RWPE1 (cell line): ENCODE measurements at regions not wholly inside any gene's neighbourhood (a gene's known extent, or its start where the extent isn't known, plus 50 kb on each side); places are given as distances from the start of the nearest gene placed in this dataset.

Experiments
- CTCF ChIA-PET: fragments of 350-600 bp; sonication (Branson Sonifier 250); formaldehyde crosslinking; extraction: SDS; loops from one replicate; lab custom pipeline; 2021; lab: Yijun Ruan, JAX
- POLR2A ChIA-PET: fragments of 400-600 bp; formaldehyde crosslinking; extraction: SDS; loops from one replicate; lab custom pipeline; 2020; ENCODE audit warnings: antibody characterized with exemption; ENCODE audit not compliant: low non-redundant PET; lab: Yijun Ruan, JAX
- DNase-seq: peaks from one replicate; pipeline ENCODE4 v3.0.0; 2012; ENCODE audit warnings: low spot score
- H3K27ac ChIP-seq: fragments of 450-650 bp; 2 replicates; pipeline ENCODE4 v1.5.1; 2017
- TF ChIP-seq, protein P1 (sequence below): fragments of 450-650 bp; conservative IDR thresholded peaks from 2 replicates; pipeline ENCODE4 v1.5.1; 2017; ENCODE audit warnings: low read depth, mild to moderate bottlenecking

DNA sequence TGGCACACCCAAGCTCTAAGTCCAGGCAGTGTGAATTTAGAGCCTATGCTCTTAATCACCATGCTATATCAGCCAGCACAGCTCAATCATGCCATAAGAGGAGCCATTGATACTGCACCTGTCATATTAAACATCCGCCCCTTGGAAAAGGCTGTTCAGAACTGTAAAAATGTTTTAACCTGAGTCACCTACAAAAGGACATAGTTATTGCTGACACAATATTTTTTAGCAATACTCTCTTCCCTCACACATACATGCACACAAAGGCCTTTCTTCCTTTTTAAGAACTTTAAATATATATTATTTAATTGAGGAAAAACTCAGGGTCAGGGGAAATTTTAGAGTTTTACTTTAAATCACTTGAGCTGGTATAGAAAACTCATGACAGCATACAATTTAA is 83.5 kb upstream of the ATXN7L3B start:
- ChIA-PET POLR2A (no interaction called here), CTCF (no interaction called here)
- TF ChIP-seq, protein P1, sequence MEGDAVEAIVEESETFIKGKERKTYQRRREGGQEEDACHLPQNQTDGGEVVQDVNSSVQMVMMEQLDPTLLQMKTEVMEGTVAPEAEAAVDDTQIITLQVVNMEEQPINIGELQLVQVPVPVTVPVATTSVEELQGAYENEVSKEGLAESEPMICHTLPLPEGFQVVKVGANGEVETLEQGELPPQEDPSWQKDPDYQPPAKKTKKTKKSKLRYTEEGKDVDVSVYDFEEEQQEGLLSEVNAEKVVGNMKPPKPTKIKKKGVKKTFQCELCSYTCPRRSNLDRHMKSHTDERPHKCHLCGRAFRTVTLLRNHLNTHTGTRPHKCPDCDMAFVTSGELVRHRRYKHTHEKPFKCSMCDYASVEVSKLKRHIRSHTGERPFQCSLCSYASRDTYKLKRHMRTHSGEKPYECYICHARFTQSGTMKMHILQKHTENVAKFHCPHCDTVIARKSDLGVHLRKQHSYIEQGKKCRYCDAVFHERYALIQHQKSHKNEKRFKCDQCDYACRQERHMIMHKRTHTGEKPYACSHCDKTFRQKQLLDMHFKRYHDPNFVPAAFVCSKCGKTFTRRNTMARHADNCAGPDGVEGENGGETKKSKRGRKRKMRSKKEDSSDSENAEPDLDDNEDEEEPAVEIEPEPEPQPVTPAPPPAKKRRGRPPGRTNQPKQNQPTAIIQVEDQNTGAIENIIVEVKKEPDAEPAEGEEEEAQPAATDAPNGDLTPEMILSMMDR = no peak
- no peak for DNase-seq
- no peak overlapping the region for H3K27ac ChIP-seq

GRCh38 chr12:74455429-74455828 is 82.2 kb upstream of the ATXN7L3B start:
- POLR2A ChIA-PET = no interaction called here
- H3K27ac ChIP-seq = no peak overlapping the region
- TF ChIP-seq, protein P1 = no peak
- DNase-seq = no peak
- CTCF ChIA-PET = no interaction called here

DNA sequence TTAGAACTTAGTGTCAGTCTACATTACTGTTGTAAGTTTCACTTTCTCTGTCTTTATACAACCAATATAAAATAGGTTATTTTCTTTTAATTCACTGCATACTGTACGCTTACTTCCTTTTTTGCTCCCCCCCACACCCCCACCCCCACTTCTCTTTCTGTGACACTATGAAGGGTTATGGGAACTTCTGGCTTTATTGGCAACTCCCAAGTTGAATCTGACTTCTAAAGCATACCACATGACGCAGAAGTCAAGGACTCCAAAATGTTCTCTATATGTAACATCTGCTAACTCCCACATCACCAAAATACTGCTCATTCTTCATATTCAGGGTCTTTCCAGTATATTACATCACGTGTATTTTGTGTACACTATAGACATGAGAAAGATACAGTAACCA is 81.2 kb upstream of the ATXN7L3B start:
- POLR2A ChIA-PET = no interaction called here
- DNase-seq = no peak
- CTCF ChIA-PET = no interaction called here

GRCh38 chr12:74468401-74468800 is 69.2 kb upstream of the ATXN7L3B start:
- POLR2A ChIA-PET = no interaction called here
- CTCF ChIA-PET = no interaction called here
- no peak for DNase-seq
- no peak overlapping the region for H3K27ac ChIP-seq
- TF ChIP-seq, protein P1 = no peak

More for the DNA sequence above, 81.2 kb upstream of the ATXN7L3B start:
- no peak overlapping the region for H3K27ac ChIP-seq
- TF ChIP-seq, protein P1 = no peak

GRCh38 chr12:74476234-74476633 is 61.4 kb upstream of the ATXN7L3B start:
- POLR2A ChIA-PET = no interaction called here
- CTCF ChIA-PET = no interaction called here

DNA sequence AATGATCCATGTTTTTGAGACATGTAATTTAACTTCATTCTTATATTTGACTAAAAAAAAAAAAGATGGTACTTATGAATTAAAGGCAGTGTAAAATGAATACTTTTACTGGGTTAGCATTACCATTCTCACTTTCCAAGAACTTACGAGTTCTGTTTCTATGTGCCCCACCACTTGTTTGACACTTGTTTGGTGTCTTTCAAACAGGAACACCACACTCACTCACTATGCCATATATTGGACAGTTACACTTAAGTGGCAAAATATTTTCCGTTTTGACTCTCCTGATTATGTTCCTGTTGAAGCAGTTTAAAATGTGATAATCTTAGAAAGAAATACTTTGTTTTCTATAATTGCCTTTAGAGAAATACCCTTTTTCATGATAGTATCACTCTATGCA is 56.6 kb upstream of the ATXN7L3B start:
- DNase-seq = no peak
- CTCF ChIA-PET = no interaction called here
- H3K27ac ChIP-seq = no peak overlapping the region
- TF ChIP-seq, protein P1 = no peak
- POLR2A ChIA-PET = no interaction called here

More at GRCh38 chr12:74476234-74476633, 61.4 kb upstream of the ATXN7L3B start:
- TF ChIP-seq, protein P1 = no peak
- DNase-seq = no peak
- no peak overlapping the region for H3K27ac ChIP-seq

DNA sequence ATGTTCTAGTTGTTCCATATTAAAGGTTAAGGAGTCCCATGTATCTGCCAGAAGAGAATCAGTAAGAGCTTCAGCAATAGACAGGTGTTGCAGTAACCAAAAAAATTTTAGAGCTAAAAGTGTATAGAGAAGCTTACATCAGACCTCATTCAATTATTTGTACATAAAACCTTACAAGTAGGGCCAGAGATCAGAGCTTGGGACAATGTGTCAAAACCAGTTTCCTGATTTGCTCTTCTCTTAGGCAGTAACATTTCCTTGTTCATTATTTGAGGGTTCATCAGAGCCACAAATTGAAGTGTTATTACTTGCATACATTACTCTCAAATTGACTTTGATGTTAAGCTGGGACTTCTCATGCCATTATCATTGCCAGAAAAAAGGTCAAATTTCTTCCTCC is 55.5 kb upstream of the ATXN7L3B start:
- H3K27ac ChIP-seq = no peak overlapping the region
- POLR2A ChIA-PET = no interaction called here
- CTCF ChIA-PET = no interaction called here
- TF ChIP-seq, protein P1 = no peak
- DNase-seq = no peak
